ENCODE measurements at regions not wholly inside any gene's neighbourhood (a gene's known extent, or its start where the extent isn't known, plus 50 kb on each side); places are given as distances from the start of the nearest gene placed in this dataset.
"Not testable (repeated sequence)": the region's sequence is repeated elsewhere in the genome, so short reads cannot be mapped to it uniquely, and the experiment has no call there.

- H3K9me3 ChIP-seq (ENCODE audit: control insufficient read depth, low read length), result no peaks in the 10 kb centered on the region
- H3K4me3 ChIP-seq (ENCODE audit: insufficient read depth, low read depth, low read length), result no peak overlapping the region
- H3K36me3 ChIP-seq (ENCODE audit: control insufficient read depth, insufficient read depth, low read length), result no peaks in the 10 kb centered on the region
- no peaks in the 10 kb centered on the region for H3K4me1 ChIP-seq (ENCODE audit: control insufficient read depth, insufficient read depth, low read length)
- no peak overlapping the region for H3K27ac ChIP-seq (ENCODE audit: insufficient read depth, low read depth, low read length, poor library complexity, severe bottlenecking)
- WGBS, 2 experiments, result 81 to 82% methylated on average over 4 of the region's 4 CpGs
- no peaks in the 10 kb centered on the region for H3K27me3 ChIP-seq (ENCODE audit: control insufficient read depth, insufficient read depth, low read length, poor library complexity, severe bottlenecking)
These were observed 328.8 kb upstream of the THBS1 start for GRCh38 chr15:39252134-39252470.

GRCh38 chr15:39253552-39253951 lies 327.3 kb upstream of the THBS1 start:
- no peaks in the 10 kb centered on the region for H3K27me3 ChIP-seq (ENCODE audit: control insufficient read depth, insufficient read depth, low read length, poor library complexity, severe bottlenecking)
- no peaks in the 10 kb centered on the region for H3K9me3 ChIP-seq (ENCODE audit: control insufficient read depth, low read length)
- no peaks in the 10 kb centered on the region for H3K4me1 ChIP-seq (ENCODE audit: control insufficient read depth, insufficient read depth, low read length)
- H3K4me3 ChIP-seq (ENCODE audit: insufficient read depth, low read depth, low read length), result no peak overlapping the region
- 92 to 96% methylated on average over 1 of the region's 1 CpG for WGBS, 2 experiments
- no peaks in the 10 kb centered on the region for H3K36me3 ChIP-seq (ENCODE audit: control insufficient read depth, insufficient read depth, low read length)
- H3K27ac ChIP-seq (ENCODE audit: insufficient read depth, low read depth, low read length, poor library complexity, severe bottlenecking), result no peak overlapping the region

- 97% methylated on average over 3 to 4 of the region's 4 CpGs for WGBS, 2 experiments
- no peaks in the 10 kb centered on the region for H3K9me3 ChIP-seq (ENCODE audit: control insufficient read depth, low read length)
- no peak overlapping the region for H3K27ac ChIP-seq (ENCODE audit: insufficient read depth, low read depth, low read length, poor library complexity, severe bottlenecking)
These were observed 326.7 kb upstream of the THBS1 start for GRCh38 chr15:39254181-39254580.

GRCh38 chr15:39255760-39256159 lies 325.1 kb upstream of the THBS1 start:
- 93 to 95% methylated on average over 7 of the region's 7 CpGs for WGBS, 2 experiments
- H3K27ac ChIP-seq (ENCODE audit: insufficient read depth, low read depth, low read length, poor library complexity, severe bottlenecking), result no peak overlapping the region

More at GRCh38 chr15:39254181-39254580, 326.7 kb upstream of the THBS1 start:
- Histone ChIP-seq H3K27me3 (ENCODE audit: control insufficient read depth, insufficient read depth, low read length, poor library complexity, severe bottlenecking) (no peaks in the 10 kb centered on the region), H3K4me1 (ENCODE audit: control insufficient read depth, insufficient read depth, low read length) (no peaks in the 10 kb centered on the region), H3K36me3 (ENCODE audit: control insufficient read depth, insufficient read depth, low read length) (no peaks in the 10 kb centered on the region), H3K4me3 (ENCODE audit: insufficient read depth, low read depth, low read length) (no peak overlapping the region)

GRCh38 chr15:39260391-39260790 lies 320.5 kb upstream of the THBS1 start:
- H3K9me3 ChIP-seq (ENCODE audit: control insufficient read depth, low read length), result no peaks in the 10 kb centered on the region
- no peak overlapping the region for H3K27ac ChIP-seq (ENCODE audit: insufficient read depth, low read depth, low read length, poor library complexity, severe bottlenecking)
- H3K36me3 ChIP-seq (ENCODE audit: control insufficient read depth, insufficient read depth, low read length), result no peaks in the 10 kb centered on the region
- H3K4me1 ChIP-seq (ENCODE audit: control insufficient read depth, insufficient read depth, low read length), result no peaks in the 10 kb centered on the region
- no peaks in the 10 kb centered on the region for H3K27me3 ChIP-seq (ENCODE audit: control insufficient read depth, insufficient read depth, low read length, poor library complexity, severe bottlenecking)
- H3K4me3 ChIP-seq (ENCODE audit: insufficient read depth, low read depth, low read length), result no peak overlapping the region
- 81 to 100% methylated on average over 1 of the region's 1 CpG for WGBS, 2 experiments

More at GRCh38 chr15:39255760-39256159, 325.1 kb upstream of the THBS1 start:
- Histone ChIP-seq H3K27me3 (ENCODE audit: control insufficient read depth, insufficient read depth, low read length, poor library complexity, severe bottlenecking) (no peaks in the 10 kb centered on the region), H3K36me3 (ENCODE audit: control insufficient read depth, insufficient read depth, low read length) (no peaks in the 10 kb centered on the region), H3K4me1 (ENCODE audit: control insufficient read depth, insufficient read depth, low read length) (no peaks in the 10 kb centered on the region), H3K4me3 (ENCODE audit: insufficient read depth, low read depth, low read length) (no peak overlapping the region), H3K9me3 (ENCODE audit: control insufficient read depth, low read length) (no peaks in the 10 kb centered on the region)

- no peaks in the 10 kb centered on the region for H3K4me1 ChIP-seq (ENCODE audit: control insufficient read depth, insufficient read depth, low read length)
- no peaks in the 10 kb centered on the region for H3K27me3 ChIP-seq (ENCODE audit: control insufficient read depth, insufficient read depth, low read length, poor library complexity, severe bottlenecking)
- no peaks in the 10 kb centered on the region for H3K9me3 ChIP-seq (ENCODE audit: control insufficient read depth, low read length)
- no peak overlapping the region for H3K27ac ChIP-seq (ENCODE audit: insufficient read depth, low read depth, low read length, poor library complexity, severe bottlenecking)
- H3K36me3 ChIP-seq (ENCODE audit: control insufficient read depth, insufficient read depth, low read length), result no peaks in the 10 kb centered on the region
- H3K4me3 ChIP-seq (ENCODE audit: insufficient read depth, low read depth, low read length), result no peak overlapping the region
These were observed 320.1 kb upstream of the THBS1 start for GRCh38 chr15:39260791-39261190.

GRCh38 chr15:39261397-39262183 lies 319.3 kb upstream of the THBS1 start:
- not testable (repeated sequence) for H3K27ac ChIP-seq (ENCODE audit: insufficient read depth, low read depth, low read length, poor library complexity, severe bottlenecking); H3K4me3 ChIP-seq (ENCODE audit: insufficient read depth, low read depth, low read length); H3K9me3 ChIP-seq (ENCODE audit: control insufficient read depth, low read length); H3K4me1 ChIP-seq (ENCODE audit: control insufficient read depth, insufficient read depth, low read length); H3K27me3 ChIP-seq (ENCODE audit: control insufficient read depth, insufficient read depth, low read length, poor library complexity, severe bottlenecking); H3K36me3 ChIP-seq (ENCODE audit: control insufficient read depth, insufficient read depth, low read length)
- 96 to 100% methylated on average over 3 to 4 of the region's 4 CpGs for WGBS, 2 experiments

- not testable (repeated sequence) for H3K4me3 ChIP-seq (ENCODE audit: insufficient read depth, low read depth, low read length); H3K36me3 ChIP-seq (ENCODE audit: control insufficient read depth, insufficient read depth, low read length); H3K27ac ChIP-seq (ENCODE audit: insufficient read depth, low read depth, low read length, poor library complexity, severe bottlenecking); H3K9me3 ChIP-seq (ENCODE audit: control insufficient read depth, low read length); H3K4me1 ChIP-seq (ENCODE audit: control insufficient read depth, insufficient read depth, low read length); H3K27me3 ChIP-seq (ENCODE audit: control insufficient read depth, insufficient read depth, low read length, poor library complexity, severe bottlenecking)
- 95 to 98% methylated on average over 5 of the region's 6 CpGs for WGBS, 2 experiments
These were observed 317.7 kb upstream of the THBS1 start for GRCh38 chr15:39262995-39263772.

GRCh38 chr15:39265261-39265660 lies 315.6 kb upstream of the THBS1 start:
- no peaks in the 10 kb centered on the region for H3K36me3 ChIP-seq (ENCODE audit: control insufficient read depth, insufficient read depth, low read length)
- H3K9me3 ChIP-seq (ENCODE audit: control insufficient read depth, low read length), result no peaks in the 10 kb centered on the region
- 94 to 96% methylated on average over 4 of the region's 4 CpGs for WGBS, 2 experiments
- H3K27me3 ChIP-seq (ENCODE audit: control insufficient read depth, insufficient read depth, low read length, poor library complexity, severe bottlenecking), result no peaks in the 10 kb centered on the region
- no peak overlapping the region for H3K27ac ChIP-seq (ENCODE audit: insufficient read depth, low read depth, low read length, poor library complexity, severe bottlenecking)
- H3K4me1 ChIP-seq (ENCODE audit: control insufficient read depth, insufficient read depth, low read length), result no peaks in the 10 kb centered on the region
- no peak overlapping the region for H3K4me3 ChIP-seq (ENCODE audit: insufficient read depth, low read depth, low read length)

- H3K4me3 ChIP-seq (ENCODE audit: insufficient read depth, low read depth, low read length), result no peak overlapping the region
- no peak overlapping the region for H3K27ac ChIP-seq (ENCODE audit: insufficient read depth, low read depth, low read length, poor library complexity, severe bottlenecking)
- WGBS, 2 experiments, result 100% methylated on average over 1 of the region's 1 CpG; no CpG with 5 or more reads in 1 of the 2 experiments
These were observed 314.0 kb upstream of the THBS1 start for GRCh38 chr15:39266890-39267289.

More at GRCh38 chr15:39266890-39267289, 314.0 kb upstream of the THBS1 start:
- no peaks in the 10 kb centered on the region for H3K27me3 ChIP-seq (ENCODE audit: control insufficient read depth, insufficient read depth, low read length, poor library complexity, severe bottlenecking)
- H3K4me1 ChIP-seq (ENCODE audit: control insufficient read depth, insufficient read depth, low read length), result no peaks in the 10 kb centered on the region
- H3K9me3 ChIP-seq (ENCODE audit: control insufficient read depth, low read length), result no peaks in the 10 kb centered on the region
- no peaks in the 10 kb centered on the region for H3K36me3 ChIP-seq (ENCODE audit: control insufficient read depth, insufficient read depth, low read length)
